ENCODE measurements at regions not wholly inside any gene's neighbourhood (a gene's known extent, or its start where the extent isn't known, plus 50 kb on each side); places are given as distances from the start of the nearest gene placed in this dataset.
A peak's percentile ranks its signal among the peaks of the same experiment; 100 is the strongest.

DNA sequence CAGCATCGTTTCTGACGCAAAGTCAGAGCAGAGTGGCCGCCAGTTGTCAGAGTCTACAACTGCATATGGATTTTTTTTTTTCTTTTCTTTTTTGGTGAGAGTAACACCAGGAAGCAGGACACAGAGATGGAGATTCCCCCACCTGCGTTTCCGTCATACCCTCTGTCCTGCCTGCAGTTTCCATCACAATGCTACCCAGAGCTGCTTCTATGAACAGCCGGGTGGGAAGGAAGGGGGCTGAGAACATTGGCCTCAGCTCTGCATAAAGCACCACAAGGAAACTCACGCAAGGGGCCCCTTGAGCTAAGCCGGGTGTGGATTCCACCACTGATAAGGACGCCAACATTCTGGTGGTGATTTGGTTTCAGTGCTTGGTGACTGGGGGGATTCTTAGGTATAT is 183.5 kb upstream of the AFDN start:
- no peak for DNase-seq

DNA sequence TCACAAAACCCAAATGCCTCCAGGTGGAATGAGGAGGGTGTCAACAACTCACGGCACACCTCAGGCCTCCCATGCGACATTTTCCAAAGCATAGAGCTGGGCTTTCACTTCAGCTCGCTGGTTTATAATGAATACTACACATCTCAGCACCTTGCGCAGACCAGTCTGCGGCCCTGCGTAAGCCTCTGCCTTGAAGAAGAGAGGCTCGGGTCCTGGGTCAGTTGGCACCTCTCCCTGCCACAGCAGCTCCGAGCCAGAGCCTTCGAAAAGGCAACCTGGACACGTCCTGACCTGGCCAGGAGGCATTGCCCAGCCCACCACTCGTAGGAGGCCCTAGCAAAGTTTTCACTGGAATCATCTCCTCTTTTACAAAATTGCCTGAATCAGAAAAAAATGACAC is 183.0 kb upstream of the AFDN start:
- no peak for DNase-seq

DNA sequence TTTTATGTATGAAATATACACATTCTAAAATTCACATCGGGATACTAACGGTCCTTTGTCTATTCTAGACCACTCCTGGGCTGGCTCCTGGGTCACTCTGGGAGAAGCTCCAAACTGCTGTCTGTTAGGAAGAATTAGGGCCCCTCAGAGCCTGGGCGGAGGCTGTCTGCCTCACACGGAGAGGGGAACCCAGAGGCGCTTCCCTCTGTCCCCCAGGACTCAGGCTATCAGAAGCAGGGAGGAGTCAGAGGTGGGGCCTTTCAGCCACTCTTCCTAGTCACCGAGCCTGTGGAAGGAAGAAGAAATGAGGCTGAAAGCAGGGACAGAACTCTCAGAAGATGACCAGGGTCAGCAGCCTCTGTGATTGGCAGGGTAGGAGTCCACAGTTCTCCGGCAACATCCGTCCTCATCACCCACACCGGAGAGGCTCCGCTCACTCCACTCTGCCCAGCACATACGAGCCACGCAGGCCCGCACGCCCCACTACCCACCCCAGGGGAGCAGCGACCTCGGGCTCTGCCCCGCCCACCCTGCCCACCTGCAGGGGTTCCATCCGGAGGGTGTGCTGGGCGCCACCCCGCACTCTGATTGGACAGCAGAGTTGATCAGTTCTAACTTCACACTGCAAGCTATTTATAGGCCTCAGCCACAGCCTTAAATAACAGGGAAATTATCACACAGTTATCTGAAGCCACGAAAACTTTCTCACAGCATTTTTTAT is 182.1 kb upstream of the AFDN start:
- no peak for DNase-seq

DNA sequence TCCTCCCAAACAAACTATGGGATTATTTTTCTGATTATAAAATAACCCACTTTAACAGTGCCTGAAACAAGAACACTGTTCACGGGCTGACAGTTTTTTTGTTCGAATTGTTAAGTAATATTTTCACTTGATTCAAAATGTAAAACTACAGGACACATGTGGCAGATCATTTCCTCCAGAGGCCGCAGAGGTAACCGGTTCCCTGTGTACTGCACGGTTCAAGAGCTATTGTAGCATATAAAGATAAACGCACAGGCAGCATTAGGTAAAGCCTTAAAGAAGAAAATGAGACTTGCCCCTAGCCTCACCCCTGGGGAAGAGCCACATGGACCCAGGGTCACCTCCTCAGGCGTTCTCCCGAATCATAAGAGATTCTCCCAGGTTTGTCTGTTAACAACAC is 181.3 kb upstream of the AFDN start:
- DNase-seq: no peak

DNA sequence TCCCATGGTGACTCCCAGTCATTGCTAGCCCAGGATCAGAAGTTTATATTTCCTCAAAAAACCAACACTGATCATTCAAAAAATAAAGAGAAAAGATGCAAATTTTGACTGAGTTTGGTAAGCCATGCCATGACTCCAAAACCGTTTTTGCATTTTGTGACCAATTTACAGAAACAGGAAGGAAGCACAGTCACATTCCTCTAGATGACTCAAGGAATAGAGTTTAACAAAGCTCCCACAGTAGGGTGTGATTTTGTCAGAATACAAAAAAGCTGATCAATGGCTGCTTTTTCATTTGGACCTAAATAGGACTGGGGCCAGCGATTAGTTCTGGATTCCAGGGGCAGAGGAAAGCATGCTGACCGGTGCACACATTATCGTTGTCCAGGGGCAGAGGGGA is 179.4 kb upstream of the AFDN start:
- no peak for DNase-seq

DNA sequence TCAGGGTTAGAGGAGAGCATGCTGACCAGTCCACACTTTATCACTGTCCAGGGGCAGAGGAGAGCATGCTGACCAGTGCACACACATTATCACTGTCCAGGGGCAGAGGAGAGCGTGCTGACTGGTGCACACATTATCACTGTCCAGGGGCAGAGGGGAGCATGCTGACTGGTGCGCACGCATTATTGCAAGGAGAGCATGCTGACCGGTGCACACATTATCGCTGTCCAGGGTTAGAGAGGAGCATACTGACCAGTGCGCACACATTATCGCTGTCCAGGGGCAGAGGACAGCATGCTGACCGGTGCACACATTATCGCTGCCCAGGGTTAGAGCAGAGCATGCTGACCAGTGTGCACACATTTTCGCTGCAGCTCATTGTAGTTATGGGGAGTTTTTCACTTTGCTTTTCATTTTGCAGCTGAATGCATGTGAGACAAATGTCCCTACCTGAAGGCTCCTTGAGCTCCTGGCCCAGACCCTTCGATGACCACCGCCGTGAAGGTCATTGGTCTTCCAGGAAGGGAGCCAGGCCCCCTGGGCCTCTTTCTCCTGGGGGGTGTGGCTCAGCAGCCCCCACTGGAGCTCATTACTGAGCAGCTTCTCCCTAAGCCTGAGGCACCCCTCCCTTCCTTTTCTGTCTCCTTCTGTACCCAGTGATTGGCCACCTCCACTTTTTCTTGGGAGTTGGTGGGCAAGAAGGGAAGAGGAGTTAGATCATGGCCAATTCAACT is 178.8 kb upstream of the AFDN start:
- no peak for DNase-seq

DNA sequence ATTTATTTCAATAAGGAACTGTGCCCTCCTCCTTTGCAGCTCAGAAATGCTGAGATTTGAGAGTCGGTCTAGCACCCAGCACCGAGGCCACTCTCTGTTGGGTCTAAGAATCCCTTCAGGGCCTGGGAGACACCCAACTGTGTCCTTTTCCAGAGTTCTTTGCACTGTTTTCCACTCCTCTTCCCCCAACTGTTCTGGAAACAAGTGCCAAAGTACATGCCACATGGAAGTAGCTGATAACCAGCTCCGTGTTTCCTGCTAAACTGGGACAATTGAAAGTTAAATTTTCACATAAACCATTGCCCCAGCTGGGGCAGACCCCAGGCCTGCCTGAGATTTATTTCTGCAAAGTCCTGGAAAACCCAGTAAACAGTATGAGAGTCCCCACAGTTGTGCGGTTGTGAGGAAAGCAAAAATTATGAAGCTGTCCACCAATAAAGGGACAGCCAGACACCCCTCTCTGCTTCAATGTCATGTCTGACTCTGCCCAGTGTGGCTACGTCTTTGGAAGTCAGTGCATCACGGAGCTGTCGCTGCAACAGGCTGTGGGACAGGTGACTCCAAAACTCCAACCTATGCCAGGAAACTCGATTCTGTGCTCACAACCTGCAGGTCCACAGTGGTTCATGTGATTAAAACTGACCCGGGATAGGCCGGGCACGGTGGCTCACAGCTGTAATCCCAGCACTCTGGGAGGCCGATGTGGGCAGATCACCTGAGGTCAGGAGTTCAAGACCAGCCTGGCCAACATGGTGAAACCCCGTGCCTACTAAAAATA is 178.0 kb upstream of the AFDN start:
- no peak for DNase-seq

DNA sequence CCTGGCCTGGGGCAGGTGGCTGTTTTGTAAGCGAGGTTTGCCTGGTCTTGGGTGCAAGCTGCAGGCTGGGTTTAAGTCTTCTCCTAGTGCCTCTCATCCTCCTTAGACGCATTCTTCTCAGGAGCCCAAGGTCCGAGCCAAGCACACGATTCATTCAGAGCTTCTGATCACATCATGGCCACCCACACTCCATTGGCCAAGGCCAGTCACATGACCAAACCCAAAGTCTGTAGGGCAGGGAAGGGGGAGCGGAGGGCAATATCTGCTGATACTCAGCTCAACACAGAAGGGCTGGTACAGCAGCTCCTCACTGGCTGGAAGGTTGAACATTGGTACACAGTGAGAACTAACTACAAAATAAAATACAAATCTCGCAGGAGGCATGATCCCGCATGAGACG is 177.2 kb upstream of the AFDN start:
- no peak for DNase-seq

DNA sequence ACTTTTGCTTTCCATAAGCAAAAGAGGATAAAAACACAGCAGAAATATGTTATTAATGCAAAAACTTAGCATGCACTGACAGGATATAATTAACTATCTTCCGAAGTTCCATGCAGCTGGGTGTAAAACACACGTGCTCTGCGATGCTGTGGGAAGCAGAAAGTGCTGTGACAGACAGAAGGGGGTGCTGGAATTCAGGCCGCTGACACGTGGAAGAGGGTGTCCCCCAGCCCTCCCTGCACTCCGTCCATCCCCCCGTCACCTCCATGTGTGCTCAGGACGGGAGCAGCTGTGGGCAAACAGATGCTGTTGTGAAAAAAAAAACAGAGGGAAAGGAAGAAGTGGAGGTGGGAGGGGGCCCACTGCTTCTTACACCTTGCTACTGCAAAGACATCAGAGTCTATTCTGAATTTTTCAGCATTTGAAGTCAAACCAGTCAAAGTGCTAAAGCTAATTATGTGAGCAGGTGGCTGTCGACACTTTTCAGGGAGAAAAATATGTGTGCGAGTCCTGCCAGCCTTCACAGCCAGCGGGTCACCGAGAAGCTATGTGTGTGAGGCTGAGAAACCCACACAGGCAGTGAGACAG is 175.9 kb upstream of the AFDN start:
- no peak for DNase-seq

DNA sequence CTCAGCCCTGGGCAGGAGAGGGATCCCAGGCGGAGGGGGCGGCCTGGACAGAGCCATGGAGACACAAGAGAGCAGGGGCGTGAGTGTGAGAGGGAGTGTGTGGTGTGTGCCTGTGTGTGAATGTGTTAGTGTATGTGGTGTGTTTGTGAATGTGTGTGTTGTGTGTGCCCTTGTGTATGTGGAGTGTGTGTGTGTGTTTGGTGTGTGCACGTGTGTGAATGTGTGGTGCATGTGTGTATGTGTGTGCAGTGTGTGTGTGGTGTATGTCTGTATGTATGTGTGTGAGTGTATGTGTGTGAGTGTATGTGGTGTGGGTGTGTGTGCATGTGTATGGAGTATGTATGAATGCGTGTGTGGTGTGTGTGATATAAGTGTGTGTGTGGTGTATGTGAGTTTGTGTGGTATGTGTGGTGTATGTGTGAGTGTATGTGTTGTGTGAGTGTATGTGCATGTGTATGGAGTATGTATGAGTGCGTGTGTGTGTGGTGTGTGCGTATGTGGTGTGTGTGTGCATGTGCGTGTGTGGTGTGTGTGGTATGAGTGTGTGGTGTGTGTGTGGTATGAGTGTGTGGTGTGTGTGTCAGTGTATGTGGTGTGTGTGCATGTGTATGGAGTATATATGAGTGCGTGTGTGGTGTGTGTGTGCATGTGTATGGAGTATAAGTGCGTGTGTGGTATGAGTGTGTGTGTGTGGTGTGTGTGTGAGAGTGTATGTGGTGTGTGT is 175.2 kb upstream of the AFDN start:
- DNase-seq: no peak

DNA sequence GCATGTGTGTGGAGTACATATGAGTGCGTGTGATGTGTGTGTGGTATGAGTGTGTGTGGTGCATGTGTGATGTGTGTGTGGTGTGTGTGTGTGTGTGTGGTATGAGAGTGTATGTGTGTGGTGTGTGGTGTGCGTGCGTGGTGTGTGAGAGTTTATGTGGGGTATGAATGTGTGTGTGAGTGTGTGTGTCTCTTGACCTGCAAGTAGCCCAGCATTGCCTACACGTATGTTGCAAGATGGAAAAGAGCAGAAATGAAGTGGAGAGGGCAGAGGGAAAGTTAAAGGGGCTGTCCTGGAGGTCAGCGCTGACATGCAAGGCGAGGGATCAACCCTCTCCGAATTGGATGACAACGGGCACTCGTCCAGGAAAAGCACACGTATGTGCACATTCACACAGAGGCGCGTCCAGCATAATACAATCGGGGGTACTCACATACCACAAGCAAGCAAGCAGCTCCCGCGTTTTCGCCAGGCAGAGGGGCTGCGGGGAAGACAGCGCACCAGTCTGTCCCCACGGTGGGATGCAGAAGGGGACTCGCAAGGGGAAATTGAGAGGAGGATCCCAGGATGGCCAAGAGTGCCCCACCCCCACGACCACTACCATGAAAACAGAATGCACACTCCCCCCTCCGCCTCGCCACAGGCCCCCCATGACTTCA is 174.5 kb upstream of the AFDN start:
- no peak for DNase-seq

DNA sequence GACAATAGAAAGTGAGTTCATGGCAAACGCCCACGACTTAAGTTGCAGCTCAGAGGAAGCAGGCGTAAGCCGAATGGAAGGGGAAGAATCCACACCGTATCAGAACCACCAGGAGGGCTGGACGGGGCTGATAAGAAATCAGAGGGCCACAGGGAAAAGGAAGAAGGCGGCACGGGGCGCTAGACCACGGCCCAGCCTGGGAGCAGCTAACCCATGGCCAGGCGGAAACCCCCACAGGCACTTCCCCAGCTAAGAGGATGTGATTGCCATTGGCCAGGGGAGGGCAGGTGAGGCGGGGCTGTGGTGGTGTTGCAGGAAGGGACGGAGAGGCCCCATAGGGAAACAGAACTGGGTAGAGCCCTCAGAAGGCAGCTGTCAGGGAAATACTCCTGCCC is 174.0 kb upstream of the AFDN start:
- no peak for DNase-seq

DNA sequence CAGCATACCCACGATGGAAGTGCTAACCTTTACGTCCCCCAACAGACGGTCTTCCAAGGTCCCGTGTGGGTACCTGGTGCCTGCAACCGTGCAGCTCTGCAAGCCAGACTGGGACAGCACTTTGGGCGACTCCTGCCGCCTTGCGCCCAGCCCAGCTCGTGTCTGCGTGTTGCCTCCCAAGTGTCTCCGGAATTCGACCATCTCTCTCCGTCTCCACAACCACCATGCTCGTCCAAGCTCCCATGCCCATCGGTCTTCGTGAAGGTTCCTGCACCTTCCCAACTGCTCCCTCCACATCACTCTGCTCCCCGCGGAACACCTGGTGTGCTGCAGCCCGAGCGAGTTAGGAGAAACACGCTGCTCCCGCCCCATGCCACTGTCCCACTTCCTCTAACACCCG is 173.2 kb upstream of the AFDN start:
- no peak for DNase-seq

DNA sequence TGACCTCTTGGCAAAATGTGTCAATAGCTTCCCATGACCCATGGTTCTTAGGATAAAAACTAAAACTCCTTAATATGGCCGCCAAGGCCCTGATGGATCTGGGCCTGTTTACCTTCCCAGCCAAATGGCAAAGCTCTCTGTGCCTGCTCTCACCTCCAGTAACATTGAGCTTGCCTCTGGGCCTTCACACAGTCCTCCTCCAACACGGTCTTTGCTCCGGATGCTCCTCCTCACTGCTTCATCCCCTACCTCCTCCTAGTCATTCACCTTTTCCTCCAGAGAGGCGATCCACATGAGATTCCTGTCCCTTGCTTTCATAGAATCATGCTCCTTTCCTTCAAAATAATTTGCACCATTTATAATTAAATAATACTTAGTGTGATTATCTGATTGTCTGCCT is 172.3 kb upstream of the AFDN start:
- no peak for DNase-seq

DNA sequence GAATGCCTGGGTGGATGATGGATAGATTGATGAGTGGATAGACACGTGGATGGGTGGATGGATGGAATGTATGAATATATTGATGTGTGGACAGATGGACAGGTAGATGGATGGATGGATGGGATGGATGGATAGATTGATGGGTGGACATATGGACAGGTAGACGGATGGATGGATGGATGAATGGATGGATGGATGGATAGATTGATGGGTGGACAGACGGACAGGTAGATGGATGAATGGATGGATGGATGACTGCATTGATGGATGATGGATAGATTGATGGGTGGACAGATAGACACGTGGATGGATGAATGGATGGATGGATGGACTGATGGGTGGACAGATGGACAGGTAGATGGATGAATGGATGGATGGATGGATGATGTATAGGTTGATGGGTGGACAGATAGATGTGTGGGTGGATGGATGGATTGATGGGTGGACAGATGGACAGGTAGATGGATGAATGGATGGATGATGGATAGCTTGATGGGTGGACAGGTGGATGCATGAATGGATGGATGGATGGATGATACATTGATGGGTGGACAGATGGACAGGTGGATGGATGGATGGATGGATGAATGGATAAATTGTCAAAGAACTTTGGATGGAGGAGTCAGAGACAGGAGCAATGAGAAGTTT is 171.4 kb upstream of the AFDN start:
- DNase-seq: no peak

DNA sequence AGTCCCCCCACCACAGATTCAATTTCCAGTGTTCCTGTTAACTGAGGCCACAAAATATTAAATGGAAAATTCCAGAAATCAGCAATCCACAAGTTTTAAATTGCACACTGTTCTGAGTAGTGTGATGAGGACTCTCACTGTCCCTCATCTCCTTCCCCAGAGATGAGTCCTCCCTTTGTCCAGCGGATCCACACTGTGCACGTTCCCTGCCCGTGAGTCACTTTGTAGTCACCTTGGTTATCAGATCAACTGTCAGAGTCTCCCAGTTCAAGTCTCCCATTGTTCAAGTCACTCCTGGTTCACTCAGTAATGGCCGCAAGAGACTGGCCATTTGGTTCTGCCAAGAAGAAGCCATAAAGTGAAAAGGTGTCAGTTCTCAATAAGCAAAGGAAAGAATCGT is 168.6 kb upstream of the AFDN start:
- DNase-seq: no peak

DNA sequence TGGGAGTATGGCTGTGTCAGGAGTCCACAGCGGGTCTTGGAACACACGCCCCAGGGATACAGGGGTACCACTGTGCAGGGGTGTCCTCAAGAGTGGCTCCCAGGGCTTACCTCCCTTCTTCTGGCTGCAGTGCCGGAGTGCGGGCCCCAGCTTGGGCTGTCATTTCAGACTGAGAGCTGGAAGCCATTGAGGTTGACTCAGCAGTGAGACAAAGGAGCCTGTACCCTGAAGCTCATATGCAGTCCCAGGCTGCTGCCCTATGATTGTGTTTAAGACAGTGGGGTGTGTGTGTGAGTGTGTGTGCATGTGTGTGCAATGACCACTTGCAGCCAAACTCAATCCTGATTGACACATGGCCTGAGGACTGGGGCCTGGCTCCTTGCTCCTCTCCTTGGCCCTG is 167.7 kb upstream of the AFDN start:
- DNase-seq: peak in 2 of 51 donors; percentile 40 to 68

DNA sequence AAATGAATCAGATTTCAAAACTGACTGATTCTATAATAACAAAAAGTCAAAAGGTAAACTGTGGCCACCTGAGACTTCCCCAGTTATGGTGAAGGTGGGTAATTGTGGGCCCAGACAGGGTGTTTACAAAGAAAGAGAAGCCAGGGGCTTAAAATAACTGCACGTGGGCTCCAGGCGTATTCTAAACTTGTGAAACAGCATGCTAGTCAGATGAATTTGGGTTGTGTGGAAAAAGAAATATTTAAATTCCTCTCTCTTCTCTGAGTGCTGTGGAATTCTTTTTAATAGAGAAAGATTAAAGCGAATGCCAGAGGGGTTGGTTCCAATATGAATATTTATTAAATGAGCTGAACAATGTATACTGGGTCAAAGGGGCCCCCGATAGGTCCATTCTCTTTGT is 166.3 kb upstream of the AFDN start:
- no peak for DNase-seq

DNA sequence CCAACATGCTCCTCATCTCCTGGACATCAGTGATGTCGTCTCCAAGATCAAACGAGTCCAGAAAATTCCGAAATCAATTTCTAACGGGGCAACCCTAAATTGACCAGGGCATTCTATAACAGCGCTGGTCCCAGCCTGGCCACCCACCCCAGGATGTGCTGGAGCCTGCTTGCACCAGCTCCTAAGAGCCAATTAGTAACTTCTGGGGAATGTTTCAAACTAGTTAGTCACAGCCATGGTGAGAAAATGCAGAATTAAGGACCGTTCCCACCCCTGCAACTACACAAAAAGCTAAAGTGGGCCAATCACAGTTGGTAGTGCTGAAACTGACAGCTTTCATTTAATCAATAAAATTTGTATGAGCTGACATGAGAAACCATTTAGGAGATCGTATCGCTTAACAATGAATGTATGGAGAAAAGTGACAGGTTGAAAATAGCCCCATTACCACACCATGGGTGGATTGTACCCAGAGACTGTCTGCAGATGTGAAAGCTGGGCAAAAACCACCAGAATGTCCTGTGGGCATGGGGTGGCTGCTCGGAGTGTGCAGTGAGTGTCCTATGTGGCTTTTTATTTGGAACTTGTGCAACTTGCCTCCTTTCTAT is 165.7 kb upstream of the AFDN start:
- no peak for DNase-seq

DNA sequence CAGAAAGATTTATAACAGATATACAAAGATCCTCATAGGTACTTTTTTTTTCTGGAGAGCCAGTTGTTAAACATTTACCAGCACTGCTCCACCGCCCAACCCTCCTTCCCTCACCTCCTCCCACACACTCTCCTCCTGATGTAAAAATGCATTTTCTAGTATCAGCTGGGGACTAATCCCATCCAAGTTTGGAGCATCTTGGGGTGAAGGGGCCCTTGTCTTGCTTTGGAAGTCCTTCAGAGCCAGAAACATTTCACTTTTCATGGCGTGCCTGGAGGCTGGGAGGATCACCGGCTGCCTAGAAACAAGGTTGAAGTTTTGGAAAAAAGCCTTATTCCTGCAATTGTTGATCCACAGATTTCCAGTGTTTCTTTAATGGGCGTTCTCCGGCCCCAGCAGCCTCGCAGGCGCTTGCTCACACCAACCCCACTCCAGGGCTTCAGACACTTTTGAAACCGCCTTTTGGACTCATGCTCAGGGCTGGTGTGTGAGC is 165.1 kb upstream of the AFDN start:
- DNase-seq: no peak

All from hypothalamus (tissue), 51 donors.